B cell (primary cell): ENCODE measurements at regions not wholly inside any gene's neighbourhood (a gene's known extent, or its start where the extent isn't known, plus 50 kb on each side); places are given as distances from the start of the nearest gene placed in this dataset.

Experiments
- EZH2 ChIP-seq: IDR thresholded peaks from 2 replicates; pipeline ENCODE4 v1.6.1; 2012; ENCODE audit warnings: borderline replicate concordance, low read depth, mild to moderate bottlenecking, moderate library complexity, low read length; ENCODE audit not compliant: insufficient read depth, poor library complexity, severe bottlenecking
- TF ChIP-seq, protein P1 (sequence below): fragments of 200-600 bp; IDR thresholded peaks from one replicate; pipeline ENCODE4 v1.8.0; 2022; ENCODE audit warnings: antibody characterized with exemption, mild to moderate bottlenecking

DNA sequence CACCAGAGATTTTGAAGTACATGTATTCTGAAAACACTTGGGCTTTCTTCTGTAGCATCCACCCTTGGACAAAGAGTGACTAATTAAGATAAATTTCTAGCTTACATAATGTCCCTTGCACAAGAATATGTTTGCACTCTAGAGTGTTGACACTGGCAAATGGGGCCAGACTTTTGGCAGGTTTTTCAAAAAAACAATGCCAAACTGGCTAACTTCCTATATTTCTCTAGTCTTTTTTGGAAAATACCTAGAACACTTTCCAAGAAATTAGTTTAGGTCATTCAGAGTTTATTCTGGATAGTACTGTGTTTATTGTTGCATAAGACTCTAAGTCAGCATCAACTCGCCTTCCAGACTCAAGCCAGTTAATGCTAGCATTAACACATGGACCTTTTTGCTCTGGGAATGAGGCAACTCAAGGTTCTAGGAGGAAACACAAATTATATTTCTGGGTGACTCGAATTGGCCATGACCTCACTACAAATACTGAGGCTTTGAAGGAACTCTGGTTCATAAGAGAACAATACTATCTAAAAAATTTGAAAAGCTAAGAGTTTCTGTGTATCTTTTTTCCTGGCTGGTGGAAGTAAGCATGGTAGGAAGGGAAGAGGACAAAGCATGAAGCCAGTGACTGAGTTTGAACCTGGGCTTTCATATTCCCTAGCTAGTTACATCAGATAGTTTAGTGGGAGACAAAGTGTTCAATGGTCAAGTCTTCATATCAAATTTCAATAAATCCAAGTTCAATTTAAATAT is 101.6 kb downstream of the NREP start:
- TF ChIP-seq, protein P1, sequence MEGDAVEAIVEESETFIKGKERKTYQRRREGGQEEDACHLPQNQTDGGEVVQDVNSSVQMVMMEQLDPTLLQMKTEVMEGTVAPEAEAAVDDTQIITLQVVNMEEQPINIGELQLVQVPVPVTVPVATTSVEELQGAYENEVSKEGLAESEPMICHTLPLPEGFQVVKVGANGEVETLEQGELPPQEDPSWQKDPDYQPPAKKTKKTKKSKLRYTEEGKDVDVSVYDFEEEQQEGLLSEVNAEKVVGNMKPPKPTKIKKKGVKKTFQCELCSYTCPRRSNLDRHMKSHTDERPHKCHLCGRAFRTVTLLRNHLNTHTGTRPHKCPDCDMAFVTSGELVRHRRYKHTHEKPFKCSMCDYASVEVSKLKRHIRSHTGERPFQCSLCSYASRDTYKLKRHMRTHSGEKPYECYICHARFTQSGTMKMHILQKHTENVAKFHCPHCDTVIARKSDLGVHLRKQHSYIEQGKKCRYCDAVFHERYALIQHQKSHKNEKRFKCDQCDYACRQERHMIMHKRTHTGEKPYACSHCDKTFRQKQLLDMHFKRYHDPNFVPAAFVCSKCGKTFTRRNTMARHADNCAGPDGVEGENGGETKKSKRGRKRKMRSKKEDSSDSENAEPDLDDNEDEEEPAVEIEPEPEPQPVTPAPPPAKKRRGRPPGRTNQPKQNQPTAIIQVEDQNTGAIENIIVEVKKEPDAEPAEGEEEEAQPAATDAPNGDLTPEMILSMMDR: no peak
- TF ChIP-seq EZH2: no peak
